CD4-positive, alpha-beta memory T cell (primary cell): ENCODE measurements at regions not wholly inside any gene's neighbourhood (a gene's known extent, or its start where the extent isn't known, plus 50 kb on each side); places are given as distances from the start of the nearest gene placed in this dataset.
"Not testable (repeated sequence)": the region's sequence is repeated elsewhere in the genome, so short reads cannot be mapped to it uniquely, and the experiment has no call there.

ENCODE experiments used
- CTCF ChIA-PET: fragments of 350-600 bp; sonication (Branson Sonifier 250); formaldehyde crosslinking; loops from one replicate; lab custom pipeline; 2021; ENCODE audit warnings: inconsistent platforms; ENCODE audit not compliant: partially characterized antibody; lab: Charles Lee
- POLR2A ChIA-PET: fragments of 350-600 bp; sonication (Branson Sonifier 250); formaldehyde crosslinking; loops from one replicate; lab custom pipeline; 2021; ENCODE audit not compliant: partially characterized antibody; lab: Charles Lee
- DNase-seq, 5 donors: peaks; one replicate each; pipeline versions ENCODE4 v3.0.0 to v3.0.0-alpha.2; 2020 to 2022; ENCODE audit warnings: mixed read lengths in 1 of 5
- H3K27ac ChIP-seq: one replicate; pipeline ENCODE4 v1.7.0; 2013; ENCODE audit warnings: low read depth, low read length
- H3K27me3 ChIP-seq: 2 replicates; pipeline ENCODE4 v1.7.0; 2013; ENCODE audit warnings: mild to moderate bottlenecking, low read length, moderate library complexity; ENCODE audit not compliant: insufficient read depth
- H3K36me3 ChIP-seq: 2 replicates; pipeline ENCODE4 v1.7.0; 2013; ENCODE audit warnings: mild to moderate bottlenecking, low read length, moderate library complexity; ENCODE audit not compliant: insufficient read depth
- H3K4me1 ChIP-seq: 2 replicates; pipeline ENCODE4 v1.7.0; 2013; ENCODE audit warnings: mild to moderate bottlenecking, low read length, moderate library complexity; ENCODE audit not compliant: insufficient read depth
- H3K4me3 ChIP-seq, 2 donors: one replicate each; pipeline ENCODE4 v1.7.0; 2013; ENCODE audit warnings: low read length in 2 of 2, mild to moderate bottlenecking in 1 of 2
- H3K9me3 ChIP-seq, 2 donors: one replicate each; pipeline ENCODE4 v1.7.0; 2013; ENCODE audit warnings: low read length in 2 of 2, control low read depth in 1 of 2; ENCODE audit not compliant: control insufficient read depth in 1 of 2
- H3K27ac Mint-ChIP-seq, 7 donors: one replicate each; pipeline ENCODE4 v1.8.0; 2020 to 2021; ENCODE audit warnings: mixed read lengths in 7 of 7, mild to moderate bottlenecking in 6 of 7, inconsistent platforms in 3 of 7, moderate library complexity in 3 of 7
- H3K27me3 Mint-ChIP-seq, 2 donors: one replicate each; pipeline ENCODE4 v1.8.0; 2020 to 2021; ENCODE audit warnings: mixed read lengths in 2 of 2
- H3K36me3 Mint-ChIP-seq, 2 donors: one replicate each; pipeline ENCODE4 v1.8.0; 2020 to 2021; ENCODE audit warnings: mixed read lengths in 2 of 2, inconsistent platforms in 1 of 2, mild to moderate bottlenecking in 1 of 2
- H3K4me1 Mint-ChIP-seq, 4 donors: one replicate each; pipeline ENCODE4 v1.8.0; 2020 to 2021; ENCODE audit warnings: mixed read lengths in 4 of 4, mild to moderate bottlenecking in 1 of 4
- H3K4me3 Mint-ChIP-seq, 8 donors: one replicate each; pipeline ENCODE4 v1.8.0; 2020 to 2021; ENCODE audit warnings: mixed read lengths in 8 of 8, mild to moderate bottlenecking in 7 of 8, moderate library complexity in 6 of 8, inconsistent platforms in 3 of 8
- H3K9me3 Mint-ChIP-seq, 8 donors: one replicate each; pipeline ENCODE4 v1.8.0; 2020 to 2021; ENCODE audit warnings: mixed read lengths in 8 of 8, mild to moderate bottlenecking in 5 of 8, inconsistent platforms in 3 of 8, moderate library complexity in 1 of 8
- intact Hi-C: fragments of 100-400 bp; cut with micrococcal nuclease; formaldehyde crosslinking; loops from one replicate; pipeline ENCODE4 v1.15.1; 2023

DNA sequence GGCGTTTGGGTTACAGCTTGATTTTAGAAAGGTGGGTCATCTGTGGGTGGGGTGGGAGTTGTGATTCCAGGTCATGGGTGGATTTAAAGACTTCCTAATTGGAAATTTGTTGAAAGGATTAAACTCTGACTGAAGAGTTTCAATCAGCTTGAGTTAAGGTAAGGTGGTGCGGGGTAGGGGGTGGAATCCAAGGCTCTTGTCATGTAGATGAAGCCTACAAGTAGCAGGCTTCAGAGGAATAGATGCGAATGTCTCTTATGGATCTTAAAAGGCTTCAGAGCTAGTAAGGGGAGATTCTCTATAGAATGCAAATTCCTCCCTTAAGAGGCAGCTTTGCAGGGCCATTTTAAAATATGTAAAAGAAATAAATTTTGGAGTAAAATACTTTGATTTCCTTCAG lies 645.3 kb downstream of the FRK start:
- peaks cover 2 to 4% (median 3%) of the 10 kb centered on the region in 8 donors for H3K9me3 Mint-ChIP-seq
- Histone ChIP-seq H3K36me3 (no peaks in the 10 kb centered on the region), H3K27me3 (no peaks in the 10 kb centered on the region), H3K9me3 (no peaks in the 10 kb centered on the region), H3K4me3 (no peak overlapping the region), H3K27ac (no peak overlapping the region), H3K4me1 (no peaks in the 10 kb centered on the region)
- intact Hi-C loops, result no loop called here
- ChIA-PET POLR2A (no interaction called here), CTCF (no interaction called here)
- no peaks in the 10 kb centered on the region for H3K4me1 Mint-ChIP-seq
- no peaks in the 10 kb centered on the region for H3K27me3 Mint-ChIP-seq
- H3K36me3 Mint-ChIP-seq, result no peaks in the 10 kb centered on the region
- no peak overlapping the region for H3K4me3 Mint-ChIP-seq
- DNase-seq, result no peak
- H3K27ac Mint-ChIP-seq, result no peak overlapping the region

DNA sequence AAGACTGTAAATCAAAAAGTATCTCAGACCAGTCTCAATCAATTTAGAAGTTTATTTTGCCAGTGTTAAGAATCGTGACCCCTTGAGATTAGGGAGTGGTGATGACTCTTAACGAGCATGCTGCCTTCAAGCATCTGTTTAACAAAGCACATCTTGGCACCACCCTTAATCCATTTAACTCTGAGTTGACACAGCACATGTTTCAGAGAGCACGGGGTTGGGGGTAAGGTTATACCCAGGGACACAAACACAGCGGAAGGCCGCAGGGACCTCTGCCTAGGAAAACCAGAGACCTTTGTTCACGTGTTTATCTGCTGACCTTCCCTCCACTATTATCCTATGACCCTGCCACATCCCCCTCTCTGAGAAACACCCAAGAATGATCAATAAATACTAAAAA lies 645.8 kb downstream of the FRK start:
- H3K4me3 ChIP-seq, DNase-seq, H3K27ac Mint-ChIP-seq, H3K4me3 Mint-ChIP-seq, CTCF ChIA-PET, H3K9me3 Mint-ChIP-seq, H3K27me3 Mint-ChIP-seq, H3K27ac ChIP-seq, intact Hi-C loops, H3K4me1 ChIP-seq, H3K9me3 ChIP-seq, H3K36me3 Mint-ChIP-seq, H3K36me3 ChIP-seq, H3K27me3 ChIP-seq, H3K4me1 Mint-ChIP-seq, POLR2A ChIA-PET: not testable (repeated sequence)

DNA sequence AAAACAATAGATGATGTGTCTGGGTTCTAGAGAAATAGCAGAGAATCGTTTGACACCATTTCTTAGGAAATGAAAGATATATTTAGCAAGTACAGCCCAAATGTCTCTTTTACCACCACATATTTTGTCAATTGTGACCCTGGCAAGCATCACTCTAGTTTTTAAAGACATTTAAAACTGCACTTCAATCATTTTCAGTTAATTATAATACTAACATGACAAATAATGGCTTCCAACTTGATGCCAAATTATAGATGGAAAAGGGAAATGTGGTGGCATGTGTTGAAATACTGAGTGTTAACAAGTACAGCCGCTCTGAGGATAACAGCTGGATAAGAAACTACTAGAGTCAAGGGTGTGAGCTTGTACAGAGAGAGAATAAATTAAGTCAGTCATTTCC lies 648.9 kb downstream of the FRK start:
- H3K36me3 ChIP-seq, result no peaks in the 10 kb centered on the region
- no peaks in the 10 kb centered on the region for H3K27me3 Mint-ChIP-seq
- H3K9me3 Mint-ChIP-seq, result peaks cover 0 to 10% (median 5%) of the 10 kb centered on the region in 8 donors
- no peak overlapping the region for H3K4me3 ChIP-seq
- no peak overlapping the region for H3K4me3 Mint-ChIP-seq
- POLR2A ChIA-PET, result no interaction called here
- no peak overlapping the region for H3K27ac ChIP-seq
- H3K4me1 ChIP-seq, result no peaks in the 10 kb centered on the region
- H3K36me3 Mint-ChIP-seq, result no peaks in the 10 kb centered on the region
- H3K27ac Mint-ChIP-seq, result no peak overlapping the region
- no peak for DNase-seq
- no peaks in the 10 kb centered on the region for H3K27me3 ChIP-seq
- intact Hi-C loops, result no loop called here
- CTCF ChIA-PET, result no interaction called here
- H3K9me3 ChIP-seq, result no peaks in the 10 kb centered on the region
- no peaks in the 10 kb centered on the region for H3K4me1 Mint-ChIP-seq

DNA sequence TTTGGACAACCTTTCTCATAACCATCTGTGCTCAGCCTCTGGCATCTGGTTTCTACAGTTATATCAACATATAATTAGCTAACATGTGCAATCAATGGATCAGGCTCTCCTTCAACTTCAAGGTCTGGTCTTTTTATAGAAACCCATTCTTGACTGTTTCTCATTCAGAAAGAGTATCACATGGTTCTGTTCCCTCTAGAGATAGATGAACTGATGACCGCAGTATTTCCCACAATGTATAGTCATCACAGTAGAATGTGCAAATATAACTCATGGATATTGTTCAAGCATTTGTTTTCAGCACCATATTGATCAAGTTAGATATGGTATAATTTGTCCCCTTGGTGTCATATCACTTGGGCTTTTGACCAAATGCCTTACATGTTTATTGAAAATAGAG lies 656.2 kb downstream of the FRK start:
- Mint-ChIP-seq H3K27ac (no peak overlapping the region), H3K27me3 (no peaks in the 10 kb centered on the region), H3K4me1 (no peaks in the 10 kb centered on the region), H3K4me3 (no peak overlapping the region), H3K36me3 (no peaks in the 10 kb centered on the region), H3K9me3 (peaks cover 0 to 23% (median 12%) of the 10 kb centered on the region in 8 donors)
- intact Hi-C loops, result no loop called here
- no peak overlapping the region for H3K4me3 ChIP-seq
- H3K36me3 ChIP-seq, result no peaks in the 10 kb centered on the region
- no peak overlapping the region for H3K27ac ChIP-seq
- no peaks in the 10 kb centered on the region for H3K27me3 ChIP-seq
- DNase-seq, result no peak
- no peaks in the 10 kb centered on the region for H3K4me1 ChIP-seq
- ChIA-PET POLR2A (no interaction called here), CTCF (no interaction called here)
- H3K9me3 ChIP-seq, result no peaks in the 10 kb centered on the region

DNA sequence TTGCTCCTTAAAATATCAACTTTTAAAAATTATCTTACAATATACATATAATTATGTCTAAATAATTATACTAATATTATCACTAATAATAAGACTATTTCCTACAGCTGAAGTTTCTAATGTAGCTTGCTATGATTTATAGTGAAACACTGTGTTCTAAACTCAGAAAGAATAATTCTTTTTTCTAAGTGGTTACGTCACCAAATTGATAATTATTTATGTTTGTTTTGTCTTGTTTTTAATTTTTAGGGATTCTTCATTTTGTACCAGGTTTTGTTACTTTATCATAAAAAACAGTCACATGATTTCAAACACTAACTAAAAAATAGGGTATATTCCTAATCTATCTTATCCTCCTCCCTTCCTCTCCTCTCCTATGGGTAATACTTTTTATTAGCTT lies 662.1 kb downstream of the FRK start:
- Mint-ChIP-seq H3K27me3 (no peaks in the 10 kb centered on the region), H3K9me3 (peaks cover 4 to 29% (median 14%) of the 10 kb centered on the region in 8 donors), H3K27ac (no peak overlapping the region), H3K36me3 (no peaks in the 10 kb centered on the region), H3K4me3 (no peak overlapping the region), H3K4me1 (no peaks in the 10 kb centered on the region)
- no peaks in the 10 kb centered on the region for H3K4me1 ChIP-seq
- no peak overlapping the region for H3K4me3 ChIP-seq
- no peaks in the 10 kb centered on the region for H3K36me3 ChIP-seq
- no peaks in the 10 kb centered on the region for H3K9me3 ChIP-seq
- no peak for DNase-seq
- no peaks in the 10 kb centered on the region for H3K27me3 ChIP-seq
- no peak overlapping the region for H3K27ac ChIP-seq
- POLR2A ChIA-PET, result no interaction called here
- CTCF ChIA-PET, result no interaction called here
- intact Hi-C loops, result no loop called here

DNA sequence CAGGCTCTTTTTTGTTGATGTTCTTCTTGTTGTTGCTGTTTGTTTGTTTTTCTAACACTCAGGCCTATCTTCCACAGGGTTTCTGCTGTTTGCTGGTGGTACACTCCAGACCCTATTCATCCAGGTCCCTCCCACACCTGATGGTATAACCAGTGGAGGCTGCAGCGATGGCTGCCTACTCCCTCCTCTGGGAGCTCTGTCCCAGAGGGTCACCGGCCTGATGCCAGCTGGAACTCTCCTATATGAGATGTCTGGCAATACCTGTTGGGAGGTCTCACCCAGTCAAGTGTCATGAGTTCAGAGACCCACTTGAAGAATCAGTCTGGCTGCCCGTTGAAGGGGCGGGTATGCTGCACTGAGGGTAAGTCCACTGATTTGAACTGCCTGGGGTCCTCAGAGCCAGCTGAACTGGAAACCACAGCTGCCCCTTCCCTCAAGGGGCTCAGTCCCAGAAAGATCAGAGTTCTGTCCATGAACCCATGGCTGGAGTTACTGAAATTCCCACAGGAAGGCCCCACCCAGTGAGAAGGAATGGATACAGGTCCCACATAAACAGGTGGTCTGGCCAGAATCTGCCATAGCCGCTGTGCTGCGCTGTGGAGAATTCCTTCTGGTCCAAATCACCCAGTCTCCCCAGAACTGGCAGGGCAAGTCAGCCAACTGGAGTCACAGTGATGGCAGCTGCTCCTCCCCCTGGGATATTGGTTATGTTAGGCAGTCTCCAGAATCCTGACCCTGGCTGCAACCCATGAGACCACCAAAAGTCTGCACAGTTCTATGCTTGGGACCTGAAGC lies 664.4 kb downstream of the FRK start:
- Mint-ChIP-seq H3K27me3 (no peaks in the 10 kb centered on the region), H3K4me3 (no peak overlapping the region), H3K9me3 (peaks cover 8 to 39% (median 15%) of the 10 kb centered on the region in 8 donors), H3K27ac (no peak overlapping the region), H3K4me1 (no peaks in the 10 kb centered on the region), H3K36me3 (no peaks in the 10 kb centered on the region)
- Histone ChIP-seq H3K27me3 (no peaks in the 10 kb centered on the region), H3K4me1 (no peaks in the 10 kb centered on the region), H3K36me3 (no peaks in the 10 kb centered on the region), H3K4me3 (no peak overlapping the region), H3K9me3 (no peaks in the 10 kb centered on the region), H3K27ac (no peak overlapping the region)
- POLR2A ChIA-PET, result no interaction called here
- intact Hi-C loops, result no loop called here
- CTCF ChIA-PET, result no interaction called here
- DNase-seq, result no peak

DNA sequence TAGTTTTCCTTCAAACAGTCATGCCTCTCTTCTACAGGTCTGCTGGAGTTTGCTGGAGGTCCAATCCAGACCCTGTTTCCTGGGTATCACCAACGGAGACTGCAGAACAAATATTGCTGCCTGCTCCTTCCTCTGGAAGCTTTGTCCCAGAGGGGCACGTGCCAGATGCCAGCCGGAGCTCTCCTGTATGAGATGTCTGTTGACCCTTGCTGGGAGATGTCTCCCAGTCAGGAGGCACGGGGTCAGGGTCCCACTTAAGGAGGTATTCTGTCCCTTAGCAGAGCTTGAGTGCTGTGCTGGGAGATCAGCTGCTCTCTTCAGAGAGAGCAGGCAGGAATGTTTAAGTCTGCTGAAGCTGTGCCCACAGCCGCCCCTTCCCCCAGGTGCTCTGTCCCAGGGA lies 666.9 kb downstream of the FRK start:
- H3K36me3 ChIP-seq, result no peaks in the 10 kb centered on the region
- H3K4me1 ChIP-seq, result no peaks in the 10 kb centered on the region
- Mint-ChIP-seq H3K9me3 (peaks cover 7 to 48% (median 15%) of the 10 kb centered on the region in 8 donors), H3K36me3 (no peaks in the 10 kb centered on the region), H3K4me1 (no peaks in the 10 kb centered on the region), H3K27me3 (no peaks in the 10 kb centered on the region), H3K4me3 (no peak overlapping the region), H3K27ac (no peak overlapping the region)
- no peaks in the 10 kb centered on the region for H3K27me3 ChIP-seq
- H3K27ac ChIP-seq, result no peak overlapping the region
- intact Hi-C loops, result no loop called here
- CTCF ChIA-PET, result no interaction called here
- H3K4me3 ChIP-seq, result no peak overlapping the region
- DNase-seq, result no peak
- H3K9me3 ChIP-seq, result no peaks in the 10 kb centered on the region
- POLR2A ChIA-PET, result no interaction called here
